Heart left ventricle (tissue), 13 donors: ENCODE measurements at regions not wholly inside any gene's neighbourhood (a gene's known extent, or its start where the extent isn't known, plus 50 kb on each side); places are given as distances from the start of the nearest gene placed in this dataset.

Experiments used
- POLR2A ChIP-seq, 2 donors: fragments of 450-650 bp; IDR thresholded peaks; one replicate each; pipeline ENCODE4 v1.6.1; 2017; ENCODE audit warnings: antibody characterized with exemption in 2 of 2, mild to moderate bottlenecking in 2 of 2, moderate library complexity in 2 of 2
- TF ChIP-seq, protein P1 (sequence below), 12 donors: fragments of 200-600 bp; sonication (generic) in 4 of 12; IDR thresholded peaks; one replicate each; pipeline versions ENCODE4 v1.5.0 to v1.8.0; 2018 to 2022; ENCODE audit warnings: antibody characterized with exemption in 12 of 12, mild to moderate bottlenecking in 5 of 12
- donor health status: ischemic (EF 13 %, LVEDD 7.1; RV severe dilation, severe dysfunction).
- donor health status: DM: no; HTN: yes; CAD: no.
- donor health status: DM: no; HTN: no; CAD: no.
- donor health status: ischemic (EF 25% LVEDD 6.9; RV normal size, moderate dysfunction).
- donor health status: ischemic (EF 25% LVEDD 5.7; RV mildly dilated, moderate dysfunction).
- donor health status: ischemic (EF 35%, LVEDD 5.7; RV mildly dilated, moderate dysfunction).
- donor health status: nonischemic (EF 11% LVEDD 7.7; RV severe dilation, severe dysfunction).
- donor health status: DM: yes; HTN: yes; CAD: no.
- donor health status: PGD.
- donor health status: ischemic (EF 29% LVEDD 5.4; RV normal size, mild dysfunction).
- donor health status: nonischemic (EF 23%, LVEDD 6.1; RV moderate dilation, normal function).

GRCh38 chr15:69509131-69509530, 56.5 kb downstream of the RPLP1 start:
- TF ChIP-seq POLR2A (IDR thresholded peaks at IDR 0.05): no peak
- TF ChIP-seq, protein P1, sequence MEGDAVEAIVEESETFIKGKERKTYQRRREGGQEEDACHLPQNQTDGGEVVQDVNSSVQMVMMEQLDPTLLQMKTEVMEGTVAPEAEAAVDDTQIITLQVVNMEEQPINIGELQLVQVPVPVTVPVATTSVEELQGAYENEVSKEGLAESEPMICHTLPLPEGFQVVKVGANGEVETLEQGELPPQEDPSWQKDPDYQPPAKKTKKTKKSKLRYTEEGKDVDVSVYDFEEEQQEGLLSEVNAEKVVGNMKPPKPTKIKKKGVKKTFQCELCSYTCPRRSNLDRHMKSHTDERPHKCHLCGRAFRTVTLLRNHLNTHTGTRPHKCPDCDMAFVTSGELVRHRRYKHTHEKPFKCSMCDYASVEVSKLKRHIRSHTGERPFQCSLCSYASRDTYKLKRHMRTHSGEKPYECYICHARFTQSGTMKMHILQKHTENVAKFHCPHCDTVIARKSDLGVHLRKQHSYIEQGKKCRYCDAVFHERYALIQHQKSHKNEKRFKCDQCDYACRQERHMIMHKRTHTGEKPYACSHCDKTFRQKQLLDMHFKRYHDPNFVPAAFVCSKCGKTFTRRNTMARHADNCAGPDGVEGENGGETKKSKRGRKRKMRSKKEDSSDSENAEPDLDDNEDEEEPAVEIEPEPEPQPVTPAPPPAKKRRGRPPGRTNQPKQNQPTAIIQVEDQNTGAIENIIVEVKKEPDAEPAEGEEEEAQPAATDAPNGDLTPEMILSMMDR (IDR thresholded peaks at IDR 0.05): no peak
